HEK293T (cell line): ENCODE measurements at regions not wholly inside any gene's neighbourhood (a gene's known extent, or its start where the extent isn't known, plus 50 kb on each side); places are given as distances from the start of the nearest gene placed in this dataset.

Experiments used
- CTCF ChIA-PET: fragments of 350-600 bp; formaldehyde crosslinking; extraction: SDS; loops from one replicate; lab custom pipeline; 2021; ENCODE audit warnings: antibody characterized with exemption, inconsistent platforms; lab: Yijun Ruan, JAX
- POLR2A ChIA-PET: fragments of 350-600 bp; formaldehyde crosslinking; extraction: SDS; loops from one replicate; lab custom pipeline; 2020; ENCODE audit warnings: antibody characterized with exemption, inconsistent platforms; lab: Yijun Ruan, JAX
- DNase-seq: peaks from one replicate; pipeline ENCODE4 v3.0.0; 2012; ENCODE audit warnings: mixed read lengths; ENCODE audit errors: extremely low spot score
- ARNT ChIP-seq: fragments of 450-650 bp; IDR thresholded peaks from 2 replicates; pipeline ENCODE4 v1.6.1; 2017; ENCODE audit warnings: mild to moderate bottlenecking
- BHLHE40 ChIP-seq: fragments of 450-650 bp; IDR thresholded peaks from 2 replicates; pipeline ENCODE4 v1.6.1; 2016; ENCODE audit warnings: mild to moderate bottlenecking, moderate library complexity, borderline replicate concordance
- CTBP1 ChIP-seq: fragments of 450-650 bp; IDR thresholded peaks from 2 replicates; pipeline ENCODE4 v1.6.1; 2016; ENCODE audit warnings: borderline replicate concordance
- ELF4 ChIP-seq: fragments of 450-650 bp; IDR thresholded peaks from 2 replicates; pipeline ENCODE4 v1.6.1; 2017; ENCODE audit warnings: antibody characterized with exemption
- FOXA1 ChIP-seq: fragments of 450-650 bp; IDR thresholded peaks from 2 replicates; pipeline ENCODE4 v1.6.1; 2016; ENCODE audit warnings: mild to moderate bottlenecking
- FOXK2 ChIP-seq: fragments of 450-650 bp; IDR thresholded peaks from 2 replicates; pipeline ENCODE4 v1.6.1; 2016; ENCODE audit warnings: mild to moderate bottlenecking
- FOXM1 ChIP-seq: fragments of 450-650 bp; IDR thresholded peaks from 2 replicates; pipeline ENCODE4 v1.6.1; 2017; ENCODE audit warnings: mild to moderate bottlenecking, borderline replicate concordance
- HDGF ChIP-seq: fragments of 450-650 bp; IDR thresholded peaks from 2 replicates; pipeline ENCODE4 v1.6.1; 2017; ENCODE audit warnings: antibody characterized with exemption, borderline replicate concordance
- L3MBTL2 ChIP-seq: fragments of 450-650 bp; conservative IDR thresholded peaks from 2 replicates; pipeline ENCODE4 v1.6.1; 2016; ENCODE audit warnings: mild to moderate bottlenecking
- LEF1 ChIP-seq: fragments of 450-650 bp; IDR thresholded peaks from 2 replicates; pipeline ENCODE4 v1.6.1; 2017; ENCODE audit warnings: mild to moderate bottlenecking, borderline replicate concordance
- NFRKB ChIP-seq: fragments of 450-650 bp; IDR thresholded peaks from 2 replicates; pipeline ENCODE4 v1.6.1; 2016; ENCODE audit warnings: mild to moderate bottlenecking, moderate library complexity
- PKNOX1 ChIP-seq: fragments of 450-650 bp; IDR thresholded peaks from 2 replicates; pipeline ENCODE4 v1.6.1; 2016
- SP1 ChIP-seq: fragments of 450-650 bp; IDR thresholded peaks from 2 replicates; pipeline ENCODE4 v1.6.1; 2017
- SUZ12 ChIP-seq: fragments of 450-650 bp; IDR thresholded peaks from 2 replicates; pipeline ENCODE4 v1.6.1; 2016; ENCODE audit warnings: mild to moderate bottlenecking
- TARDBP ChIP-seq: fragments of 450-650 bp; IDR thresholded peaks from 2 replicates; pipeline ENCODE4 v1.6.1; 2016
- ZNF384 ChIP-seq: fragments of 450-650 bp; IDR thresholded peaks from 2 replicates; pipeline ENCODE4 v1.6.1; 2016

GRCh38 chr2:179352181-179352580, 87.5 kb upstream of the SESTD1 start:
- TF ChIP-seq NFRKB (no peak), CTBP1 (no peak), FOXK2 (no peak), FOXM1 (no peak)
- ChIA-PET CTCF (no interaction called here), POLR2A (no interaction called here)
- DNase-seq = no peak

GRCh38 chr2:179351057-179351456, 86.4 kb upstream of the SESTD1 start:
- DNase-seq = no peak
- ChIA-PET CTCF (no interaction called here), POLR2A (no interaction called here)
- TF ChIP-seq LEF1 (no peak), ARNT (no peak), PKNOX1 (no peak), ELF4 (no peak), SP1 (no peak), ZNF384 (no peak), L3MBTL2 (no peak), TARDBP (no peak), CTBP1 (no peak), HDGF (no peak), SUZ12 (no peak), FOXM1 (no peak), NFRKB (no peak), BHLHE40 (no peak), FOXA1 (no peak), FOXK2 (no peak)

DNA sequence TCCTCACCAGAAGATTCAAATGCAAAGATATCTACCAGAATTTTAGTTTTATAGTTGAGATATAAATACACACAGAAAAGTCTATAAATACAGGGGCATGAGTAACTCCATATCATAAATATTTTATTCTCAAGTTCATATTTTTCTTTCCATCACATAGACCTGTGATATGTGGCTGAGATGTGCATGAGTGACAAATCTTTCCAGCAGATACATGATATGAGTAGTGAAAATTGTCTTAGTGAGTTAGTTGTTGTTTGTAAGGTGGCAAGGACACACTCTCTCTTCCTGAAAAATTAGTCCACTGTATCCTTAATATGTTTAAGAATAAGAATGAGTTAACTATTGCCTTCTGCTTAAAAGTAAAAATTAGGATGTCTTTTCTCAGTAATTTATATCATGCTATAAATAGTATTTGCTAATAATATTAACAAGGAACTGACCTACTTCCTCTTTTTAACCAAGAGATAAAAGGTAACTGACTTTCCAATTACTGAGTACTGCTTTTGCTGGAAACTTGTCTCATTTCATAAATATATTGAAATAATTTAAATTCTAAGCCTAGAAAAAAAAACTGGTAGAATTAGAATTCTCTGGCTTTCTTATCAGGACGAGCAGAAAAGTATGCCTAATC, 85.2 kb upstream of the SESTD1 start:
- no peak for DNase-seq
- CTCF ChIA-PET = no interaction called here
- POLR2A ChIA-PET = no interaction called here
- no peak for TF ChIP-seq SUZ12
- no peak for TF ChIP-seq FOXM1
- TF ChIP-seq LEF1 = no peak
- TF ChIP-seq TARDBP = no peak
- TF ChIP-seq NFRKB = no peak
- TF ChIP-seq FOXK2 = no peak
- TF ChIP-seq CTBP1 = no peak
- no peak for TF ChIP-seq SP1
- TF ChIP-seq ELF4 = no peak
- no peak for TF ChIP-seq PKNOX1

- DNase-seq = no peak
- TF ChIP-seq LEF1 (no peak), SUZ12 (no peak), FOXA1 (no peak)
- ChIA-PET CTCF (no interaction called here), POLR2A (no interaction called here)
Observed at GRCh38 chr2:179348906-179349305, 84.3 kb upstream of the SESTD1 start.

DNA sequence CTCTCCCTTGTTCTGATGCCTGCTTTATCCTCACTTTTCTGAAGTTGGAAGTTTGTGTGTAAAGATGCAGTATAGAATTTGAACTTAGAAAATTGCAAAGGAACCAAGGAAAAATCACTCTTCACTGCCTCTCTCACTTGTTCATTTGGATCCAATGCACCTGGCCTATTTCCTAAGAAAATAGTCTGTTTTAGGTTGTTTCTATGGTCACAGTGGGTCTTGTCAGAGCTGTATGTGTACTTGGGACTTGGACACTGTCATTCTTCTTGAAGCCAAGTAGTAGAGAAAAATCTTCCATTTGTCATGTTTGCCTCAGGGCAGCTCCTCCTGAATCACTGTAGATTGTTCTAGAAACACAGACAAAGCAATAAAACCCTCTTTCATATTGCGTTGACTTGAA, 80.3 kb upstream of the SESTD1 start:
- DNase-seq = no peak

DNA sequence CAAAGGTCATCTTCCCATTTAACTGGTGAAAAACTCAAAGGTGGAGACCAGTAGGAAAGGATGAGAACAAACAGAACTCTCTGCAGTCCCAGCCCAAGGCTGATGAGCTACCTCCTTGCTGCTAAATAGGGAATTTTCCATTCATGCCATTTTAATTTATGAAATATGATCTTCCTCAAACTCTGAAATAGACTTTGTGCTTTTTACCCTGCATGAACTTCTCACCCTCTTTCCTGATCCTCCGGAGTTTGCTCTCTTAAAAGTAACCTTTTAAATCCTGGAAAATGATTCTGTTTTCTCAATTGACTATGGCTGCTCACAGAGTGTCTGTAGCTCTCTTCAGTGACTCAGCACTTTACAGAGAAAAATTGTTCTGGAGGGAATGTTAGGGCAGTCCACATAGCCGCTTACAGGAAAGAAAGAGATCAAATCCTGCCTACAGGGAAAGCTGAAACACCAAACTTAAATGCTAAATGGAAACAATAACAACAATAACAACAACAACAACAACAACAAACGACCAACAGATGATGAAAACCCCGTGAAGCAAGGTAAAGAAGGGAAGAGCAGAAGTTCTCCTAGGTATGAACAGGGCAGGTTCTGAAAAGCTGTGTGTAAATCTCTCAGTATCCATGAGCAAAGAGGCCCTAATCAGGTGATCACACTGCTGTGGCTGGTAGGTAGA, 79.8 kb upstream of the SESTD1 start:
- TF ChIP-seq ZNF384 (no peak), FOXA1 (no peak), CTBP1 (no peak), FOXK2 (no peak), BHLHE40 (no peak), TARDBP (no peak), ARNT (no peak), FOXM1 (no peak), LEF1 (no peak), L3MBTL2 (no peak), PKNOX1 (no peak), SUZ12 (no peak), ELF4 (no peak)
- CTCF ChIA-PET = interaction anchor here (0.8 kb wide), 1 partner anchor 22 kb away, joined by 3 read pairs; no protein-coding TSS in a partner anchor
- POLR2A ChIA-PET = no interaction called here
- no peak for DNase-seq

More for the DNA sequence above, 80.3 kb upstream of the SESTD1 start:
- ChIA-PET POLR2A (no interaction called here), CTCF (no interaction called here)
- no peak for TF ChIP-seq L3MBTL2
- TF ChIP-seq NFRKB = no peak
- no peak for TF ChIP-seq FOXK2
- no peak for TF ChIP-seq SUZ12
- TF ChIP-seq FOXA1 = no peak
- no peak for TF ChIP-seq HDGF
- no peak for TF ChIP-seq SP1
- no peak for TF ChIP-seq BHLHE40
- no peak for TF ChIP-seq CTBP1
- TF ChIP-seq FOXM1 = no peak
- TF ChIP-seq ARNT = no peak
- TF ChIP-seq ZNF384 = no peak
